OCI-LY7 (cell line): ENCODE measurements at regions not wholly inside any gene's neighbourhood (a gene's known extent, or its start where the extent isn't known, plus 50 kb on each side); places are given as distances from the start of the nearest gene placed in this dataset.
"Not testable (repeated sequence)": the region's sequence is repeated elsewhere in the genome, so short reads cannot be mapped to it uniquely, and the experiment has no call there.

Source experiments
- CTCF ChIP-seq: fragments of 200-600 bp; sonication (generic); conservative IDR thresholded peaks from 2 replicates; pipeline ENCODE4 v1.5.1; 2014; ENCODE audit warnings: mild to moderate bottlenecking, antibody characterized with exemption, low read length, moderate library complexity, mixed read lengths
- EZH2phosphoT487 ChIP-seq: fragments of 200-600 bp; sonication (generic); IDR thresholded peaks from 2 replicates; pipeline ENCODE4 v1.6.1; 2018; ENCODE audit warnings: low read depth, borderline replicate concordance, mild to moderate bottlenecking, mixed run types, antibody characterized with exemption, low read length, moderate library complexity, mixed read lengths

GRCh38 chr12:31882682-31883081 lies 76.5 kb upstream of the RESF1 start:
- TF ChIP-seq CTCF, EZH2phosphoT487: not testable (repeated sequence)
